GM21825 (cell line): ENCODE measurements at regions not wholly inside any gene's neighbourhood (a gene's known extent, or its start where the extent isn't known, plus 50 kb on each side); places are given as distances from the start of the nearest gene placed in this dataset.

Experiments used
- ATAC-seq: cut with Tn5 transposase; IDR thresholded peaks from one replicate; pipeline ENCODE4 v1.9.1; 2021; ENCODE audit warnings: mild to moderate bottlenecking, moderate library complexity; ENCODE audit not compliant: unreplicated experiment

- no peak for ATAC-seq
These were observed 296.5 kb upstream of the DMAC1 start for GRCh38 chr9:8096091-8096490.

- ATAC-seq, result no peak
These were observed 296.1 kb upstream of the DMAC1 start for GRCh38 chr9:8095672-8096086.

GRCh38 chr9:8088477-8088876 lies 288.9 kb upstream of the DMAC1 start:
- no peak for ATAC-seq

GRCh38 chr9:8085986-8086385 lies 286.4 kb upstream of the DMAC1 start:
- no peak for ATAC-seq

- no peak for ATAC-seq
These were observed 279.1 kb upstream of the DMAC1 start for GRCh38 chr9:8078641-8079140.

GRCh38 chr9:8074713-8075286 lies 275.2 kb upstream of the DMAC1 start:
- ATAC-seq, result no peak

GRCh38 chr9:8071445-8071798 lies 271.8 kb upstream of the DMAC1 start:
- ATAC-seq, result no peak

GRCh38 chr9:8070779-8071444 lies 271.3 kb upstream of the DMAC1 start:
- ATAC-seq, result no peak

- no peak for ATAC-seq
These were observed 262.9 kb upstream of the DMAC1 start for GRCh38 chr9:8062459-8062858.

- no peak for ATAC-seq
These were observed 253.9 kb upstream of the DMAC1 start for GRCh38 chr9:8053501-8053900.

- ATAC-seq, result no peak
These were observed 253.4 kb upstream of the DMAC1 start for GRCh38 chr9:8052991-8053390.

- ATAC-seq, result no peak
These were observed 238.2 kb upstream of the DMAC1 start for GRCh38 chr9:8037745-8038144.

GRCh38 chr9:8036914-8037524 lies 237.4 kb upstream of the DMAC1 start:
- ATAC-seq, result no peak

GRCh38 chr9:8033794-8034193 lies 234.2 kb upstream of the DMAC1 start:
- no peak for ATAC-seq

- no peak for ATAC-seq
These were observed 230.5 kb upstream of the DMAC1 start for GRCh38 chr9:8030095-8030494.

- ATAC-seq, result no peak
These were observed 227.8 kb upstream of the DMAC1 start for GRCh38 chr9:8027351-8027750.

GRCh38 chr9:8025551-8025950 lies 226.0 kb upstream of the DMAC1 start:
- no peak for ATAC-seq

- no peak for ATAC-seq
These were observed 220.6 kb upstream of the DMAC1 start for GRCh38 chr9:8020186-8020585.

GRCh38 chr9:8019636-8020035 lies 220.1 kb upstream of the DMAC1 start:
- no peak for ATAC-seq

GRCh38 chr9:8014997-8015682 lies 215.6 kb upstream of the DMAC1 start:
- no peak for ATAC-seq

GRCh38 chr9:8012986-8013385 lies 213.4 kb upstream of the DMAC1 start:
- no peak for ATAC-seq

- ATAC-seq, result no peak
These were observed 212.4 kb upstream of the DMAC1 start for GRCh38 chr9:8011974-8012373.
